Immature natural killer cell (primary cell): ENCODE measurements at regions not wholly inside any gene's neighbourhood (a gene's known extent, or its start where the extent isn't known, plus 50 kb on each side); places are given as distances from the start of the nearest gene placed in this dataset.
"Not testable (repeated sequence)": the region's sequence is repeated elsewhere in the genome, so short reads cannot be mapped to it uniquely, and the experiment has no call there.

Experiments
- DNase-seq, 3 donors: peaks; one replicate each; pipeline ENCODE4 v3.0.0; 2022; ENCODE audit warnings: mixed read lengths in 1 of 3
- H3K27ac Mint-ChIP-seq, 6 donors: one replicate each; pipeline ENCODE4 v1.8.0; 2020; ENCODE audit warnings: mixed read lengths in 6 of 6, mild to moderate bottlenecking in 5 of 6, inconsistent platforms in 4 of 6, moderate library complexity in 3 of 6
- H3K27me3 Mint-ChIP-seq, 3 donors: one replicate each; pipeline ENCODE4 v1.8.0; 2020 to 2021; ENCODE audit warnings: low read depth in 3 of 3, mild to moderate bottlenecking in 3 of 3, mixed read lengths in 3 of 3, moderate library complexity in 3 of 3, inconsistent platforms in 1 of 3
- H3K36me3 Mint-ChIP-seq, 3 donors: one replicate each; pipeline ENCODE4 v1.8.0; 2020; ENCODE audit warnings: mixed read lengths in 3 of 3, inconsistent platforms in 2 of 3, mild to moderate bottlenecking in 2 of 3
- H3K4me1 Mint-ChIP-seq, 2 donors: one replicate each; pipeline ENCODE4 v1.8.0; 2020; ENCODE audit warnings: inconsistent platforms in 2 of 2, mild to moderate bottlenecking in 2 of 2, mixed read lengths in 2 of 2, moderate library complexity in 1 of 2
- H3K4me3 Mint-ChIP-seq, 5 donors: one replicate each; pipeline ENCODE4 v1.8.0; 2020; ENCODE audit warnings: mild to moderate bottlenecking in 5 of 5, mixed read lengths in 5 of 5, inconsistent platforms in 3 of 5, moderate library complexity in 3 of 5
- H3K9me3 Mint-ChIP-seq, 6 donors: one replicate each; pipeline ENCODE4 v1.8.0; 2020; ENCODE audit warnings: mild to moderate bottlenecking in 6 of 6, mixed read lengths in 6 of 6, inconsistent platforms in 4 of 6, moderate library complexity in 3 of 6

GRCh38 chr2:52365946-52366345 lies 1334.0 kb upstream of the NRXN1 start:
- no peak overlapping the region for H3K4me3 Mint-ChIP-seq
- peaks cover 11 to 53% (median 30%) of the 10 kb centered on the region in 6 donors for H3K9me3 Mint-ChIP-seq
- no peaks in the 10 kb centered on the region for H3K27me3 Mint-ChIP-seq
- no peak overlapping the region for H3K27ac Mint-ChIP-seq
- peaks cover 0 to 4% (median 0%) of the 10 kb centered on the region in 3 donors for H3K36me3 Mint-ChIP-seq
- DNase-seq: no peak
- no peaks in the 10 kb centered on the region for H3K4me1 Mint-ChIP-seq

GRCh38 chr2:52356556-52356955 lies 1324.6 kb upstream of the NRXN1 start:
- Mint-ChIP-seq H3K4me1 (no peaks in the 10 kb centered on the region), H3K27ac (no peak overlapping the region), H3K9me3 (peaks cover 15 to 36% (median 23%) of the 10 kb centered on the region in 6 donors), H3K4me3 (no peak overlapping the region), H3K27me3 (no peaks in the 10 kb centered on the region), H3K36me3 (no peaks in the 10 kb centered on the region)
- no peak for DNase-seq

- H3K36me3 Mint-ChIP-seq: peaks cover 0 to 5% (median 4%) of the 10 kb centered on the region in 3 donors
- no peak for DNase-seq
- peaks cover 0 to 4% (median 0%) of the 10 kb centered on the region in 3 donors for H3K27me3 Mint-ChIP-seq
- H3K9me3 Mint-ChIP-seq: peaks cover 3 to 50% (median 33%) of the 10 kb centered on the region in 6 donors
- H3K27ac Mint-ChIP-seq: no peak overlapping the region
- H3K4me1 Mint-ChIP-seq: no peaks in the 10 kb centered on the region
- no peak overlapping the region for H3K4me3 Mint-ChIP-seq
These were observed 1315.4 kb upstream of the NRXN1 start for GRCh38 chr2:52347292-52347691.

- no peak for DNase-seq
- Mint-ChIP-seq H3K36me3 (peaks cover 0 to 5% (median 4%) of the 10 kb centered on the region in 3 donors), H3K27ac (no peak overlapping the region), H3K27me3 (peaks cover 0 to 4% (median 0%) of the 10 kb centered on the region in 3 donors), H3K9me3 (peaks cover 11 to 55% (median 37%) of the 10 kb centered on the region in 6 donors), H3K4me1 (no peaks in the 10 kb centered on the region), H3K4me3 (no peak overlapping the region)
These were observed 1313.7 kb upstream of the NRXN1 start for GRCh38 chr2:52345676-52346075.

- no peak overlapping the region for H3K27ac Mint-ChIP-seq
- H3K4me3 Mint-ChIP-seq: no peak overlapping the region
- H3K27me3 Mint-ChIP-seq: peaks cover 0 to 4% (median 0%) of the 10 kb centered on the region in 3 donors
- no peak for DNase-seq
- H3K36me3 Mint-ChIP-seq: peaks cover 0 to 4% (median 4%) of the 10 kb centered on the region in 3 donors
- H3K9me3 Mint-ChIP-seq: peaks cover 12 to 54% (median 36%) of the 10 kb centered on the region in 6 donors
- H3K4me1 Mint-ChIP-seq: no peaks in the 10 kb centered on the region
These were observed 1313.2 kb upstream of the NRXN1 start for GRCh38 chr2:52345082-52345481.

- peaks cover 0 to 3% (median 0%) of the 10 kb centered on the region in 3 donors for H3K27me3 Mint-ChIP-seq
- no peak for DNase-seq
- H3K4me1 Mint-ChIP-seq: no peaks in the 10 kb centered on the region
- no peak overlapping the region for H3K27ac Mint-ChIP-seq
- no peaks in the 10 kb centered on the region for H3K36me3 Mint-ChIP-seq
- H3K9me3 Mint-ChIP-seq: peaks cover 12 to 56% (median 28%) of the 10 kb centered on the region in 6 donors
- no peak overlapping the region for H3K4me3 Mint-ChIP-seq
These were observed 1311.9 kb upstream of the NRXN1 start for GRCh38 chr2:52343706-52344266.

GRCh38 chr2:52343010-52343409 lies 1311.1 kb upstream of the NRXN1 start:
- DNase-seq: no peak
- Mint-ChIP-seq H3K9me3 (peaks cover 13 to 62% (median 27%) of the 10 kb centered on the region in 6 donors), H3K4me1 (no peaks in the 10 kb centered on the region), H3K36me3 (no peaks in the 10 kb centered on the region), H3K4me3 (no peak overlapping the region), H3K27me3 (peaks cover 0 to 3% (median 2%) of the 10 kb centered on the region in 3 donors), H3K27ac (no peak overlapping the region)

- Mint-ChIP-seq H3K4me1 (no peaks in the 10 kb centered on the region), H3K4me3 (no peak overlapping the region), H3K9me3 (peaks cover 17 to 62% (median 26%) of the 10 kb centered on the region in 6 donors), H3K36me3 (no peaks in the 10 kb centered on the region), H3K27me3 (peaks cover 0 to 3% (median 2%) of the 10 kb centered on the region in 3 donors), H3K27ac (no peak overlapping the region)
- no peak for DNase-seq
These were observed 1310.5 kb upstream of the NRXN1 start for GRCh38 chr2:52342458-52342857.

GRCh38 chr2:52341732-52342131 lies 1309.8 kb upstream of the NRXN1 start:
- H3K27ac Mint-ChIP-seq: no peak overlapping the region
- H3K9me3 Mint-ChIP-seq: peaks cover 17 to 60% (median 24%) of the 10 kb centered on the region in 6 donors
- H3K27me3 Mint-ChIP-seq: peaks cover 0 to 3% (median 2%) of the 10 kb centered on the region in 3 donors
- no peak for DNase-seq
- H3K36me3 Mint-ChIP-seq: no peaks in the 10 kb centered on the region
- no peaks in the 10 kb centered on the region for H3K4me1 Mint-ChIP-seq
- H3K4me3 Mint-ChIP-seq: no peak overlapping the region

GRCh38 chr2:52340171-52340570 lies 1308.2 kb upstream of the NRXN1 start:
- DNase-seq: no peak
- no peaks in the 10 kb centered on the region for H3K4me1 Mint-ChIP-seq
- H3K27me3 Mint-ChIP-seq: peaks cover 0 to 3% (median 2%) of the 10 kb centered on the region in 3 donors
- no peak overlapping the region for H3K27ac Mint-ChIP-seq
- H3K36me3 Mint-ChIP-seq: no peaks in the 10 kb centered on the region
- no peak overlapping the region for H3K4me3 Mint-ChIP-seq
- peaks cover 13 to 52% (median 20%) of the 10 kb centered on the region in 6 donors for H3K9me3 Mint-ChIP-seq

- not testable (repeated sequence) for H3K27me3 Mint-ChIP-seq, H3K27ac Mint-ChIP-seq, H3K36me3 Mint-ChIP-seq, DNase-seq, H3K4me1 Mint-ChIP-seq, H3K4me3 Mint-ChIP-seq
- peaks cover 14 to 56% (median 22%) of the 10 kb centered on the region in 6 donors for H3K9me3 Mint-ChIP-seq
These were observed 1305.9 kb upstream of the NRXN1 start for GRCh38 chr2:52337786-52338185.

- Mint-ChIP-seq H3K4me3 (no peak overlapping the region), H3K4me1 (no peaks in the 10 kb centered on the region), H3K27ac (no peak overlapping the region), H3K36me3 (no peaks in the 10 kb centered on the region), H3K27me3 (peaks cover 0 to 5% (median 3%) of the 10 kb centered on the region in 3 donors), H3K9me3 (peaks cover 13 to 52% (median 22%) of the 10 kb centered on the region in 6 donors)
- no peak for DNase-seq
These were observed 1305.0 kb upstream of the NRXN1 start for GRCh38 chr2:52336951-52337350.

- H3K4me1 Mint-ChIP-seq: no peaks in the 10 kb centered on the region
- H3K4me3 Mint-ChIP-seq: no peak overlapping the region
- H3K9me3 Mint-ChIP-seq: peaks cover 9 to 48% (median 24%) of the 10 kb centered on the region in 6 donors
- peaks cover 0 to 5% (median 3%) of the 10 kb centered on the region in 3 donors for H3K27me3 Mint-ChIP-seq
- H3K27ac Mint-ChIP-seq: no peak overlapping the region
- DNase-seq: no peak
- H3K36me3 Mint-ChIP-seq: no peaks in the 10 kb centered on the region
These were observed 1303.8 kb upstream of the NRXN1 start for GRCh38 chr2:52335727-52336126.

- DNase-seq: no peak
- Mint-ChIP-seq H3K27ac (no peak overlapping the region), H3K4me3 (no peak overlapping the region), H3K4me1 (no peaks in the 10 kb centered on the region), H3K36me3 (no peaks in the 10 kb centered on the region), H3K9me3 (peaks cover 9 to 51% (median 26%) of the 10 kb centered on the region in 6 donors), H3K27me3 (peaks cover 0 to 5% (median 3%) of the 10 kb centered on the region in 3 donors)
These were observed 1302.3 kb upstream of the NRXN1 start for GRCh38 chr2:52334185-52334584.

GRCh38 chr2:52327641-52328040 lies 1295.7 kb upstream of the NRXN1 start:
- H3K27me3 Mint-ChIP-seq: peaks cover 0 to 2% (median 1%) of the 10 kb centered on the region in 3 donors
- DNase-seq: no peak
- H3K4me3 Mint-ChIP-seq: no peak overlapping the region
- peaks cover 5 to 53% (median 29%) of the 10 kb centered on the region in 6 donors for H3K9me3 Mint-ChIP-seq
- H3K4me1 Mint-ChIP-seq: no peaks in the 10 kb centered on the region
- peaks cover 0 to 4% (median 0%) of the 10 kb centered on the region in 3 donors for H3K36me3 Mint-ChIP-seq
- H3K27ac Mint-ChIP-seq: no peak overlapping the region
